ENCODE measurements at regions not wholly inside any gene's neighbourhood (a gene's known extent, or its start where the extent isn't known, plus 50 kb on each side); places are given as distances from the start of the nearest gene placed in this dataset.

- H3K27ac ChIP-seq: no peak overlapping the region
- no peaks in the 10 kb centered on the region for H3K27me3 ChIP-seq
- TF ChIP-seq POLR2A (IDR thresholded peaks at IDR 0.05): no peak
- TF ChIP-seq, protein P1, sequence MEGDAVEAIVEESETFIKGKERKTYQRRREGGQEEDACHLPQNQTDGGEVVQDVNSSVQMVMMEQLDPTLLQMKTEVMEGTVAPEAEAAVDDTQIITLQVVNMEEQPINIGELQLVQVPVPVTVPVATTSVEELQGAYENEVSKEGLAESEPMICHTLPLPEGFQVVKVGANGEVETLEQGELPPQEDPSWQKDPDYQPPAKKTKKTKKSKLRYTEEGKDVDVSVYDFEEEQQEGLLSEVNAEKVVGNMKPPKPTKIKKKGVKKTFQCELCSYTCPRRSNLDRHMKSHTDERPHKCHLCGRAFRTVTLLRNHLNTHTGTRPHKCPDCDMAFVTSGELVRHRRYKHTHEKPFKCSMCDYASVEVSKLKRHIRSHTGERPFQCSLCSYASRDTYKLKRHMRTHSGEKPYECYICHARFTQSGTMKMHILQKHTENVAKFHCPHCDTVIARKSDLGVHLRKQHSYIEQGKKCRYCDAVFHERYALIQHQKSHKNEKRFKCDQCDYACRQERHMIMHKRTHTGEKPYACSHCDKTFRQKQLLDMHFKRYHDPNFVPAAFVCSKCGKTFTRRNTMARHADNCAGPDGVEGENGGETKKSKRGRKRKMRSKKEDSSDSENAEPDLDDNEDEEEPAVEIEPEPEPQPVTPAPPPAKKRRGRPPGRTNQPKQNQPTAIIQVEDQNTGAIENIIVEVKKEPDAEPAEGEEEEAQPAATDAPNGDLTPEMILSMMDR (IDR thresholded peaks at IDR 0.05): no peak
- H3K9me3 ChIP-seq: no peaks in the 10 kb centered on the region
- no peak overlapping the region for H3K4me3 ChIP-seq
- DNase-seq: no peak
- H3K36me3 ChIP-seq: no peaks in the 10 kb centered on the region
- H3K4me1 ChIP-seq: no peaks in the 10 kb centered on the region
- intact Hi-C loops (cut with DNase I; ENCODE audit: low total_unique reads): no loop called here
These were observed 135.0 kb downstream of the TAF11L14 start for GRCh38 chr5:17769277-17769676.

DNA sequence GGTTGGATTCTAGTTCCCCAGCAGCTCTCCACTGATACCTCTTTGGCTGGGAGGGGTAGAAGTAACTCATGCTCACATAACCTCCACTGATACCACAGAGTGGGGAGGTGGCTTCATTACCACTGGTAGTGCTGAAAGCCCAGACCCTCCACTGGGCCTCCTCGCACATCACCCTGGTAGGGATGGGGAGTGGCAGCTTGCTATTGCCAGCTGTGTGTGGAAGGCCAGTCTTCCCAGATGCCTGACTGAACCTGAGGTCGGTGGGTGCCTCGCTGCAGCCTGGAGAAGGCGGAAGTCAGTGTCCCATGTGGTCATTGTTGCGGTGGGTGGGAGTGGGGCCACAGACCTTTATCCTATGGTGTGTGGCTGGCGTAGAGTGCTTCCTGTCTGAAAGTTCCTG is 138.0 kb downstream of the TAF11L14 start:
- Histone ChIP-seq H3K27ac (no peak overlapping the region), H3K4me3 (no peak overlapping the region), H3K9me3 (no peaks in the 10 kb centered on the region), H3K36me3 (no peaks in the 10 kb centered on the region), H3K4me1 (no peaks in the 10 kb centered on the region), H3K27me3 (no peaks in the 10 kb centered on the region)
- DNase-seq: no peak
- intact Hi-C loops (cut with DNase I; ENCODE audit: low total_unique reads): no loop called here
- TF ChIP-seq, protein P1 (IDR thresholded peaks at IDR 0.05): no peak
- no peak for TF ChIP-seq POLR2A (IDR thresholded peaks at IDR 0.05)

- H3K27ac ChIP-seq: no peak overlapping the region
- H3K36me3 ChIP-seq: no peaks in the 10 kb centered on the region
- intact Hi-C loops (cut with DNase I; ENCODE audit: low total_unique reads): no loop called here
- H3K9me3 ChIP-seq: no peaks in the 10 kb centered on the region
- no peak for DNase-seq
- H3K27me3 ChIP-seq: no peaks in the 10 kb centered on the region
- H3K4me1 ChIP-seq: no peaks in the 10 kb centered on the region
- TF ChIP-seq, protein P1 (IDR thresholded peaks at IDR 0.05): no peak
- TF ChIP-seq POLR2A (IDR thresholded peaks at IDR 0.05): no peak
- H3K4me3 ChIP-seq: no peak overlapping the region
These were observed 151.5 kb downstream of the TAF11L14 start for GRCh38 chr5:17785774-17786173.

GRCh38 chr5:17788351-17788750 is 154.1 kb downstream of the TAF11L14 start:
- no peaks in the 10 kb centered on the region for H3K4me1 ChIP-seq
- H3K9me3 ChIP-seq: no peaks in the 10 kb centered on the region
- TF ChIP-seq, protein P1 (IDR thresholded peaks at IDR 0.05): no peak
- no peak for TF ChIP-seq POLR2A (IDR thresholded peaks at IDR 0.05)
- no peak for DNase-seq
- no peaks in the 10 kb centered on the region for H3K36me3 ChIP-seq
- no peak overlapping the region for H3K27ac ChIP-seq
- H3K4me3 ChIP-seq: no peak overlapping the region
- intact Hi-C loops (cut with DNase I; ENCODE audit: low total_unique reads): no loop called here
- no peaks in the 10 kb centered on the region for H3K27me3 ChIP-seq

DNA sequence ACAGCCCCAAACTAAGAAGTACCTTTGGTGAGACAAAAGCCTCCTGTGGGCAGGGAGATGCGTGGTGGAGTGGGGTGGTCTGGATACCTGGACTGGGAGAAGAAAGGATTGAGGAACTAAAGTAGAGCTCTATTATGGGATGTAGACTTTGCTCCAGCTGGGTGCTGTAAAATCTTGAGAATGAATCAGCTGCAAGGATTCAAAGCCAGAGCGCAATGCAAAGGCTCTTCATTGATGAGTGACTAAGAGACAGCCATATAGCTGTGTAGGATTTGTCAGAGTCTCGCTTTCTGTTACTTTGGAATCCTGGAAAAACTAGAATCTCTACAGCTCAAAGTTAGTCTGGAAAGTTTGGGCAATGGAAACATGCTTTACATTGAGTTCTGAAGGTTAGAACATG is 159.9 kb downstream of the TAF11L14 start:
- DNase-seq: no peak
- no peaks in the 10 kb centered on the region for H3K27me3 ChIP-seq
- H3K27ac ChIP-seq: no peak overlapping the region
- H3K9me3 ChIP-seq: no peaks in the 10 kb centered on the region
- TF ChIP-seq, protein P1 (IDR thresholded peaks at IDR 0.05): no peak
- TF ChIP-seq POLR2A (IDR thresholded peaks at IDR 0.05): no peak
- no peaks in the 10 kb centered on the region for H3K4me1 ChIP-seq
- peaks cover 0 to 2% of the 10 kb centered on the region in 2 donors for H3K36me3 ChIP-seq
- H3K4me3 ChIP-seq: no peak overlapping the region
- intact Hi-C loops (cut with DNase I; ENCODE audit: low total_unique reads): no loop called here

Data from uterus (tissue), 3 donors.